Upper lobe of right lung (tissue), 1 donor: ENCODE measurements at regions not wholly inside any gene's neighbourhood (a gene's known extent, or its start where the extent isn't known, plus 50 kb on each side); places are given as distances from the start of the nearest gene placed in this dataset.

Experiments used
- ATAC-seq: fragments of 200-7000 bp; cut with Tn5 transposase; one replicate; pipeline ENCODE4 v1.9.1; 2020; ENCODE audit warnings: mild to moderate bottlenecking, moderate library complexity
- DNase-seq: peaks from one replicate; pipeline ENCODE4 v3.0.0-alpha.2; 2020
- H3K27ac ChIP-seq: fragments of 200-600 bp; one replicate; pipeline ENCODE4 v1.8.0; 2022
- H3K27me3 ChIP-seq: fragments of 200-600 bp; one replicate; pipeline ENCODE4 v1.8.0; 2022; ENCODE audit warnings: mild to moderate bottlenecking
- H3K36me3 ChIP-seq: fragments of 200-600 bp; one replicate; pipeline ENCODE4 v1.8.0; 2022
- H3K4me1 ChIP-seq: fragments of 200-600 bp; one replicate; pipeline ENCODE4 v1.8.0; 2022
- H3K4me3 ChIP-seq: fragments of 200-600 bp; one replicate; pipeline ENCODE4 v1.8.0; 2022; ENCODE audit warnings: mild to moderate bottlenecking
- H3K9me3 ChIP-seq: fragments of 200-600 bp; one replicate; pipeline ENCODE4 v1.8.0; 2022
- CTCF ChIP-seq: fragments of 200-600 bp; IDR thresholded peaks from one replicate; pipeline ENCODE4 v1.8.0; 2022; ENCODE audit warnings: antibody characterized with exemption
- intact Hi-C: fragments of 100-400 bp; cut with DNase I; formaldehyde crosslinking; loops from one replicate; pipeline ENCODE4 v1.11.0; 2022
- donor health status: DM: no; HTN: yes; CAD: no; lungs with severe emphysema.

DNA sequence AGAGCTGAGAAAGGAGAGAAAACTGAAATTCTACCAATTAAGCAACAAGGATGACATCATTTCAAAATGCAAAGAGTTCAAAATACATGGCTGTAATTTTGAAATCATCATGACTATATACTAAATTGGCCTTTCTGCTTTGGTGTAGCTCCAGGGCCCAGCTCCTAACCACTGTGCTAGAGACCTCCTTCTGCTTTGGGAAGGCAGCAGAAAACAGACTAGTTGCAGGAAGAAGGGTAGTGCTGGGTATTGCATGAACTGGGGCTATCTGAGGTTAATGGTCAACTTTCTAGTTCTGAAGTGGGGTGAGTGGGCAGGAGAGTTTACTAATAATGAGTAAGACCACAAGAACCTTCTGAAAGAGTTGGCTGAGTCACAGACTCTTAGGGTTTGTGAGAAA lies 66.2 kb downstream of the PTGER2 start:
- ATAC-seq: peak; percentile 78
- Histone ChIP-seq H3K4me1 (no peaks in the 10 kb centered on the region), H3K36me3 (no peaks in the 10 kb centered on the region), H3K9me3 (no peaks in the 10 kb centered on the region), H3K27me3 (no peaks in the 10 kb centered on the region), H3K4me3 (no peak overlapping the region), H3K27ac (no peak overlapping the region)
- DNase-seq: no peak
- TF ChIP-seq CTCF: no peak
- intact Hi-C loops: no loop called here
